NCI-H128 (cell line): ENCODE measurements at regions not wholly inside any gene's neighbourhood (a gene's known extent, or its start where the extent isn't known, plus 50 kb on each side); places are given as distances from the start of the nearest gene placed in this dataset.

ENCODE experiments used
- DNase-seq: peaks from one replicate; lab custom pipeline; 2025; ENCODE audit not compliant: unreplicated experiment; lab: John Stamatoyannopoulos, UW

DNA sequence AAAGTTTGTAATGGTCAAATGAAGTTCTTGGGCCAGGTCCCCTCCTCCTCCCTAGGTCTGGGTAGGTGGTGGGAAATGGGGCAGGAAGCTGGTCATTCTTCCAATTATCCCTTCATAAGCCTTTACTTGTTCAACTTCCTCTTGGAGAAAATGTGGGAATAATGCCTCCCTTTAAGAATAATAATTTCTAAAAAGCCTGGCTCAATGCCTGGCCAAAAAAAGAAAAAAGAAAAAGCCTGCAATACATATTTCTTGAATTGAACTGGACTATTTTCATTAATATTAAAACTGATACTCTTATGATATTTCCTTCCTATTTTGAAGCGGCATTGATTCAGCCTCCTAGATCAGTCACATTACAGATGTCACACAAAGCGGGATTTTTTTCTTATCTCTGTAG, 600.9 kb downstream of the CCDC171 start:
- no peak for DNase-seq

DNA sequence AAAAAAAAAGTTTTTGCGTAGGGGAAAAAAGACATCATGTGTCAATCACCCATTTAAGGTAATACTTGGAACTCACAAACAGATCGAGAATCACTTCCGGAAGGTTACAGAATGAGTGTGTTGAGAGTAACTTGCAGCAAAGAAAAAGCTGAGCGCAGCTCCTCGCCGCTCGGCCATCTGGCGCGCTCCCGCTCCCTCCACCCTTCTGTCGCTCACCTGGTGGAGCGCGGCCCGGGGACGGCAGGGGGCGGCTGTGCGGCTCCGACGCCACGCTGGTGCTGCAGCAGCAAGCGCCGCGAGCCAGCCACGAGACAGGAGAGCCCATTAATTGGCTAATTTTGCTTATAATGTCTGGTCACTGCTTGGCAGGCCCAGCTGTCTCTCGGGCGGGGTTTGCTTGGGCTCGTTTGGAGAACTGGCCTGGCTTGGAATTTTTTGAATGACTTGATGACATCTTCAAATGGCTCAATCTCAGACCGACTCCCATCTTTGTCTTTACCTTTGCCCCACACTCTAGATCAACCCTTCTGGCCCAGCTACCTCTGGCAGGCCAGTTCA, 601.8 kb downstream of the CCDC171 start:
- no peak for DNase-seq

DNA sequence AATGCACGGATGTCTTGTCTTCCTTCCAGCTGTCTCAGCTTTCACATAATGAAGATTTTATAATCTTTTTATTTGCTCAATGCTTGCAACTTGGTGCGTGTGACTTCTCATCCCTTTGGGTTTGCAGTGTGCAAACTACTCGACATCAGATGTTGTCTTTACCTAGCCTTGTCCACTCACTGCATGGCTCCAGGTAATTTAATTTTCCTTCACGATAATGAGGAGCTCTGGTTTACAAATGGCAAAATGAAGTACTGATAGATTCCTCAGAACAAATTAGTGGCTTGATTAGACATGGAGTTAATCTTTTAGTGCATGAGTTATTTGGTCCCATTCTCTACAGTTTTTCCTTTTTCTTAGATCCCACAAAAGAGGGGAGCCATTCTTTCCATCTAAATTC, 603.0 kb downstream of the CCDC171 start:
- DNase-seq = no peak

DNA sequence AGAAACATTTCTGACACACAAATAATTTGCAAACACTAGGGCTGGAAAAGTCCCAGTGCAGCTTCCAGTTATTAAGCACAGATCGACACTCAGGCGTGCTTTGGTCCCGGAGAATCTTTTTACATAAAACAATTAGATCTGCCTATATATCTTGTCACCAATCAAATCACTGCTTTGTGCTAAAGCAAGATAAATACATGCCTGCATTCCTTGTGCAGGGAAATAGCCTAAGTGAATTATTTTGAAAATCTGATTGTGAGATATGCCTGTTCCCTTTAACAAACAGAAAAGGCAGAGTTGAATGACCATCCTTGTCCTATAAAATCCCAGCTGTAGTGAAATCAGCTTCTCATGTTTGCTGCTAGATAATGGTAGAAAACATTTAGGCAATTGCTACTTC, 604.4 kb downstream of the CCDC171 start:
- DNase-seq = no peak

DNA sequence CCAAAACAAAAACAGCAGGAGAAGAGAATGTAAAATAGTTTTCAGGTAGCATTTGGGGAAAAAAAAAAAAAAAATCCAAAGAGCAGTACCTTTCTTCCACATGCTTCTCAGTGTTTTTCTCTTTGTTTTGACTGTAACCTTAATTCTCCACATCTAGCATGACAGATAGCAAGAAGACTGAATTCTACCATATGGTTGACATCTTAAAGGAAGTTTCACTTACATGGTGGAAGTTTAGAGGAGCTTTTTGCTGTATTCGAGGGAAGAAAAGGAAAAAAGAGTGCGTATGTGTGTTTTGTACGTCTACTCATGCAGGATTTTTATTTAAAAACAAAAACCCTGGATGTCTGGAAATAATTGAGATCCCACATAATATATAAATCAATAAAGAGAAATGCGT, 604.8 kb downstream of the CCDC171 start:
- DNase-seq = no peak

DNA sequence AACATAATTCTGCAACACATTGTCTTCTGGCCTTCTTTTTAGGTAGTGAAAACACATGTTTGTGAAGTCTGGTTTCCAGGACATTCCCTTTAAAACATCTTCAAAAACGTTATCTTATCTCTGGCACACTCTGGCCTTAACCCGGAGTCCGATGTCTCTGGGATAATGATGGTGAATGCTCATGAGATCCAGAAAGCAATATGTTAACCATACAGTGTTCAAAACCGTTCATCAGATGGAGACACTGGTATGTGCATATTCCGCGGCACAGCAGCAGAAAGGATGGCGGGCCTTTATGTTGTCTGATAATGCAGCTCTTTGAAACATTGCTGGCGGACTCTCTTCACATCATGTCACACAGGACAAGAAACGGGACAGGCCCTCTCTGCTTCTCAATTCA, 605.2 kb downstream of the CCDC171 start:
- DNase-seq = no peak

DNA sequence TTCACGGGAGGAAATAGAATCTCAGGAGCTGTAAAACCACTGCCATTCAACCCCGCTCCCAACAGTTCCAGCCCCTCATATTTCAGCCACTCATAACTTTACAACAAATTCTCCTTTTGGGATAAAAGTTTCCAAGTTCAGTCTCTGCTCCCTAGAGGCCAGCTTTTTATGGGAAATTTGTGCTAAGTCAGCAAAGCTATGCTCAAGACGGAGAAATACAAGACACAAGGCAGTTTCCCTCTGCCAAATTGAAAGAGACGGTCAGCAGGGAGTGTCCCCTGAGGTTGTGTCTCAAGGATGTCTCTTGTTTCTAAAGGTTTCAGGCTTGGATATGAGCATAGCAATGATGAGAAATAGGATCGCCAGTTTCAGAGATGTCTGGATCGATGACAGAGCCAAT, 608.6 kb downstream of the CCDC171 start:
- DNase-seq = no peak

DNA sequence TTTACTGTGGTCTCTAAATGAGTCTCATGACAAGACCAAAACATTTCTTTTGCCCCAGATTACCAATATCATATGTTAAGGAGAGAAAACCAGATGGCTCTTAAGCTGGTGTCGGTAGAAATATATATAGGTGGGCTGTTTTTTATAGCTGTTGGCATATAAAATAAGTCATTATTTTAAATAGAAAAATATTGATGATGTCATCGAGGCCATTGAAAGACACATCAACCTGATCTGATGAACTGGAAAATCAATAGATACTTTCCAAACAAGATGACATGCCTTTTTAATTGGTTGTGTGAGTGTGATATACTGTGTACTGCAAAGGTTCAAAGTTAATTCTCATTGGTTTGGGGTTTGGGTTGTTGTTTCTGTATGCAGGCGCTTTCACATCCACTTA, 617.3 kb downstream of the CCDC171 start:
- DNase-seq = no peak

DNA sequence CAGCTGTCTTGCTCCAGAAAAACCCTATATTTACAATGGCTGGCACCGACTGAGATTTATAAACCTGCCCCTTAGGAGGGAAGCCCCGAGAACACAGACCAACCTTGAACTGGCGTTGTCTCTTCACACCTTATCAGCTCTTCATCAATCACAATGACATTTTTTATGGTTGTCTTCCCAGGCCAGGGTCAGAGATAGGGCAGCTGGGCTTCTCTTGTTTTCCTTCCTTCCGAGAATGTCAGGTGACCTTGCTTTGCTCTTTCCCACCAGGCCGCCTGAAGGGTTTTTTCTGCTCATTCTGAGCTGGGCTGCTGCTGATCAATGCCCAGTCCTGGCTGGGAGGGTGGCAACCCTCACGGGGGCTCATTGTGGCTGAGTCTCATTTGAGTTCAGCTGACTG, 619.1 kb downstream of the CCDC171 start:
- no peak for DNase-seq

DNA sequence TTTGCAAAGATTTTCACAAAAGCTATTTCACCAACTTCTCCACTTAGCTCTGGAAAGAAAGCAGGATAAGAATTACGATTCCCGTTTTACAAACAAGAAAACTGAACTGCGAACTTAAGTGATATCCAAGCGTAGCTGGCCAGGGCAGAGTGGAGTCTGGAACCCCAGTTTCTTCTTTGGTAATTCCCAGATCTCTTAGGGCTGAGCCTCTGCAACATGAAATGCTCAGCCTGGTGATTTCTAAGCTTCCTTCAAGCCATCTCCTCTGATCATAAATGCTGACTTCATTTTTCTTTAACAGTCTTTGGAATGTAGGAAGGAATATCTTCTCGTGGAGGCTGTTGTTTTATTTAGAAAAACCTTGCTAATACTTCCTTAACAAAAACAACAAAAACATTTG, 620.0 kb downstream of the CCDC171 start:
- no peak for DNase-seq

DNA sequence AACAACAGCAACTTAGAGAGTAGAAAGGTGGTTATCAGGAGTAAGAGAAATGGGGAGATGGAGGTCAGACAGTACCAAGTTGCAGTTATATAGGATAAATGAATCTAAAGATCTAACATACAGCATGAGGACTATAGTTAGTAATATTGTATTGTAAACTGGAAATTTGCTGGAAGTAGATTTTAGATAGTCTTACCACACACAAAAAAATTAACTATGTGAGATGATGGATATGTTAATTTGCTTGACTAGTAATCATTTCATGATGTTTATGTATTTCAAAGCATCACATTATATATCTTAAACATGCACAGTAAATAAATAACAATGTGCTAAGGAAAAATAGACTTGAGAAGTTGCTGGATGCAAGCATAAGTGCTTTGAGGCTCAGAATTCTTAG, 622.1 kb downstream of the CCDC171 start:
- DNase-seq = no peak

DNA sequence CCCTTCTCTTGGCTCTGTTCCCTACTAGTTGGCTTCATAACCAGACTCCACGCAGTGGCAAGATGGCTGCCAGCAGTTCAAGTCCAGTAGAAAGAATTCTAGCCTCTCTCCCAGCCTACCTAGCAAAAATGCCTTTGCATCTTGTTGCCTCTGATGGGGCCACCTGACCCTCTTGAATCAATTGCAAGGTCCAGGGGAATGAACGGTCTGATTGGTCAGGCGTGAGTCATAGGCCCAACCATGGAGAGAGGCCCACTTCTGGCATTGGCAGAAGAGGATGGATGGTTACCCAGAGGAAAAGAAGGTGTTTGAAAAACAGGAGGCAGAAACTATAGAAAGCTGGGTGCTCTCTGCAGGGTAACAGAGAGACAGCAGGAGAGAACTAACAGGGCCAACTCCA, 622.6 kb downstream of the CCDC171 start:
- no peak for DNase-seq

DNA sequence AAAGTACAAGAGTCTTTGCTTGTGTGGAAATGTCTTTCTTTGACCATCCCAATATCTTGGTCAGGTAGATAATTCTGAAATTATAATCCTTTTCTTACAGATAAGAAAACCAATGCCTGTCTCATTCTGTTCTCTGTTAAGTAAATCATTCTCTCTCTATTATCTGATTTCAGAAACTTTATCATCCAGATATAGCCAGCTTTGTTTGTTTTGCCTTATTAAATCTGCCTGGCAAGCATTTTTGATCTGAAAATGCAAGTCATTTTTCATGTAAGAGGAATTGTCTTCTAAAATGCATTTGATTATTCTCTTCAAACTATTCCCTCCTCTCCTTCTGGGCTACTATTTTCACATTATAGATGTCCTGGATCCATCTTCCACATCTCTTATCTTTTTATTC, 625.5 kb downstream of the CCDC171 start:
- DNase-seq = no peak

DNA sequence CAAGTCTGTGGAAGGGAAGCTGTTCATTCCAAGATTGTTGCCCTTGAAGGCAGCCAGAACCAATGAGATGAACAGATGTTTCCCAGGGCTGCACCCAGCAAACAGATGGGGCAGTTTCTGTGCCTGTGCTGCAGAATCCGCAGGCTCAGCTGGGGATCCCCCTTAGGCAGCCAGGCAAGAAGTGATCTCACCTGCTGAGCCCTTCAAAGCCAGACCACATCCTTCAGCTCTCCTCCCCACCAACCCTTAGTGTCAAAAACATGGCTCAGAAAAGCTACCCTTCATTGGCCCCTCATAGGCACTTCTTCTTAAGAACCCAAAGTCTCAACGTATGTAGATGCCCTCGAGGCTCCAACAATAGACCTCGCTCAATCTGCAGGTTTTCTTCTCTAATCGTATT, 626.7 kb downstream of the CCDC171 start:
- DNase-seq = no peak

DNA sequence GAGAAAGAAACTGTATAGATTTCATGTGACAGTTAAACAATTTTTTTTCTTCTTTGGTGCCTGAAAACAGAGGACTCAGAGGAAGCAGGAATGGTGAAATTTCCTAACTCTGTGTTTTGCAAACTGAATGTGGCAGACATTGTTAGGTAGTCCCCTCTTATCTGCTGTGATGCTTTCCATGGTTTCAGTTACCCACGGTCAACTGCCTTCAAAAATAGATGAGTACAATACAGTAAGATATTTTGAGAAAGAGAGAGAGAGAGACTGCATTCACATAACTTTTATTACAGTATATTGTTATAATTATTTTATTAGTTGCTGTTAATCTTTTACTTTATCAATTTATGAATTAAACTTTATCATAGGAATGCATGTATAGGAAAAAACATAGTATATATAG, 627.2 kb downstream of the CCDC171 start:
- no peak for DNase-seq

DNA sequence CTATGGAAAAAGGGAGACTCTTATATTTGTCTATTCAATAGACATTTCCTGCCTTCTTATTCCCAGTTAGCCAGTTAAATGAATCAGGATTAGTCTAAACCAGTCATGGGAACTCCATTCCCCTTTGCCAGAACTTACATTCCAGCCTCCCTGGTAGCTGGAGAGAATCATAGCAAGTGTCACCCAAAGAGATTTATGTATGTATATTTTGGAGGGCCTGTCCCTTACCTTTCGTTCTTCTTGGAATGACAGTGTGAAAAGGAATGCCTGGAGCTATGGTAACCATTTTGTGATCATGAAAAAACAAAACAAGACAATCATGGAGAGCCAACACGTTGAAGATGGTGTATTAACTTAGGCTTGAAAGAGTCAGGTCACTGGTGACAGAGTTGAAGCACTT, 627.7 kb downstream of the CCDC171 start:
- no peak for DNase-seq

DNA sequence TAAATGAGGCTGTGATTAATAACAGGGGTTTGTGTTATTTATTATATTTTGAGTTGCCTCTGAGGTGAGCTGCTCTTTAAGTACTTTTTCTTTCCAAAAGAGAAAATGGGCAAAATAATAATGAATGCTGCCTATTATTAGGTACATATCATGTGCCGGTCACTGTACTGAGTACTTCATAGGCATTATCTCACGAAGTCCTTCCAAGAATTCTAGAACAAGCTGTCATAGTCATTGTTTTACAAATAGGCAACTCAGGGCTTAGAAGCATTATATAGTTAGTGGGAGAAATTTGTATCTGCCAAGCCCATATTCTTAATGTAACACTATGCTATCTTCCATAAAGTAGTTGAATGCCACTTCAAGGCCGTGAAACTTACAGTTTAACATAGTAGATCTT, 628.7 kb downstream of the CCDC171 start:
- no peak for DNase-seq

DNA sequence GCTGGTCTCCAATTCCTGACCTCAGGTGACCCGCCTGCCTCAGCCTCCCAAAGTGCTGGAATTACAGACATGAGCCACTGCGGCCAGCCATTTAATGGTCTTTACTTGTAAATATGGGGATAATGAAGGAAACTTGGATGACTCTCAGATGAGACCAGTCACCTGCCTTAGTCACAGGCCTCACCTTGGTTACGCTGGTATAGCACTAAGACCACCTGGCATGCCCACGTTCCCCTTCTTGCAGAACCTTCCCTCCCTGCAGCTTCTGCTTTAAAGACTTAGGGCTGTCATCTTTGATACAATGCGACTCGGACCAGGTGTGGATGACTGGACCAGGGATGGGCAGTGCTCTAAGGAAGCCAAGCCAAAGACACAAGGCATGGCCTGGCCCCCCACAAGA, 629.9 kb downstream of the CCDC171 start:
- no peak for DNase-seq

DNA sequence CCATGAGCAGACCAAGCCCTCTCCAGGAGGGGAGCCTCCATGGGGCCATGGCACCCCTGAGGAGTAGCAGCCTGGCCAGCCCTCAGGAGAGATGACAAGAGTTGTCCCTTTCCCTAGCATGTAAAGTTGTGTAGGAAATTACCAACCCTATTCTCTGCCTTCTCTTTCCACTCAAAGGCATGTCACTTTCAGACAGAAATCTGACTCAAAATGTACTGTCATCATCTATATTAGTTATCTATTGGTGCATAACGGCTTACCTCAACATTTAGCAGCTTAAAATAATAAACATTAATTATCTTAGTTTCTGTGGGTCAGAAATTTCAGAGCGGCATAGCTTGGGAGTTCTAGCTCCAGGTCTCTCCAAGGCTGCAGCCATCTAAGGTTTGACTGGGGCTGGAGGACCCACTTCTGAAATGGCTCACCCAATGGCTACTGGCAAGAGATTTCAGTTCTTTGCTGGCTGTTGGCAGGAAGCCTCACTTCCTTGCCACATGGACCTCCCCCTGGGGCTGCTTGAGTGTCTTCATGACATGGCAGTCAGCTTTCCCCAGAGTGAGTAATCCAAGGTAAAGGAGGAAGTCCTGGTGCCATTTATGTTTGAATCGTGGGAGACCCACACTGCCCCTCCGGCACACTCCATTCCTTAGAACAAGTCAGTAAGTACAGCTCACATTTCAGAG, 632.3 kb downstream of the CCDC171 start:
- DNase-seq = no peak

DNA sequence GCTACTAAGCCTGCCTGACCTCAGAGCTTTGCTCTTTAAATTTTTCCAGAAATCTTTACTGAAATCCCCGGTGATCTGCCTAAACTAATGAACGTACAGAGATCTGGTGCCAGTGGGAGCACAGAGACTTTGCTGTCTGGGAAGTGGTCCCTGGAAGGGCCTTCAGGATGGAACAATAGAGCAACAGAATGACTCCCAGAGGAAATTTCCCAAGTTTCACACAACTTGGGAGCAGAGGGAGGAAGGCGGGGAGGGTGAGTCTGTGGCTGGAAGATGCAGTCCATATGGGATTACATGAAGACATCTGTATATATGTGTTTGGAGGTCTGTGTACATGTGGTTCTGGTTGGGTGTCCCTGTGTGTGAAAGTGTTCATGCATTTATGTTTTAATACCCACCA, 638.3 kb downstream of the CCDC171 start:
- DNase-seq = no peak

DNA sequence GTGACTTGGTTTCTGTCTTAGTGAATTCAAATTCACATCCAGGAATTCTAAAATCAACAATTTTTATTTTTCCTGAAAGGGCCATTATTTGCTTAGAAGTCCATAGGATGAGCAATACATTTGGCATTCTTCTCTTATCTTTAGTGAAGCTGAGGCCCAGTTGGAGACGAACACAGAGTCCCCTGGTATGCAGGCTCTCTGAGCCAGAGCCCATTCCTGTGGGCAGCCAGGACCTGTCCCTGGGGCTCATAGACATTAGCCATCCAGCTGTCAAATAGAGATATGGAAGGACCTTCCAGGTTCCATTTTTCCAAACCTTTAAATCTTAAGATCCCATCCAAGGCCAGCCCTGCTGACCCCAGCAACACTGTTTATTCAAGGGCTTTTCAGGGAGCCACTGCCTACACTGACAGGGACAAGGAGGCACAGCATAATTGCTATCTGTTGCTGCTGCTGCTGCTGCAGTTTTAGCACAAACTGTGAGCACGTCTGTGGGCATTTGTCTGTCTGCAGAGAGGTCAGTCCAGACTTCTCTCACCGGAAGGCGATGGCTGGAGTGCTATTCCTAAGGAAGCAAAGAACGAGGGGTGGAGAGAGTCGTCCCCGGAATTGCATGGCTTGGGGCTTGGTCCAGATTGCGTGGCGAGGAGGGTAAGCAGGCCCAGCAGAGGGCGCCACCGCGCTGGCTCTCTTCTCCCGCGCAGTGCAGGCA, 639.0 kb downstream of the CCDC171 start:
- DNase-seq = peak; percentile 28

DNA sequence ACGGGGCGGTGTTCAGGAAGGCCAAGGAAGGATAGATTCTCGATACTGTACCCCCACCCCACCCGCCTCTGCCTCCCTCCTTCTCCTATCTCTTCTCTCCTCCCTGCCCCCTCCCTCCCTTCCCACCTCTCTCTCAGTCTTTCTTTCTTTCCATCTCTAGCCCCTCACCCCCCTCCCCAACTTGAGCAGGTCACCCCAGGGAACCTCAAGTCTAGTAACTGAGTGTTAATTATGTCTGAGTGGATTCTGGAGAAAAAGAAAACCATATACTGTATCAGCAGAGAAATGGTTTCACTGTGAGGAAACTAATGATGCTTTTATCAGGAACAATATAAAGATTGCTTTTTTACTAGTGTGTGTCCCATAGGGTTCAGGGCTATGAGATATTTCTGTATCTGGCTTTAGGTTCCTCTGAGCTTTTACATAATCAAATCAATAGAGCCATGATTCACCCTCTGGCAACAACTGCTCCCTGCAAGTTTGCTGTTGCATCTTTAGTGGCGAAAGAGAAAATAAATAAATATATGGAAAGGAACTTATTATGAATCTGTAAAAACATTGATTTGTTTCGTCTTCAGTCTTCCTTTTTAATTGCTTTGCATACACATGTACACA, 639.7 kb downstream of the CCDC171 start:
- DNase-seq = no peak
